B cell (primary cell): ENCODE measurements at regions not wholly inside any gene's neighbourhood (a gene's known extent, or its start where the extent isn't known, plus 50 kb on each side); places are given as distances from the start of the nearest gene placed in this dataset.

Experiments used
- ATAC-seq: fragments of 200-7000 bp; cut with Tn5 transposase; one replicate; pipeline ENCODE4 v1.10.0; 2021; ENCODE audit warnings: low read depth, mild to moderate bottlenecking, moderate number of reproducible peaks, moderate library complexity
- CTCF ChIA-PET: fragments of 350-600 bp; sonication (Branson Sonifier 250); formaldehyde crosslinking; loops from one replicate; lab custom pipeline; 2021; ENCODE audit warnings: antibody characterized with exemption, inconsistent platforms; lab: Charles Lee
- POLR2A ChIA-PET: fragments of 350-600 bp; sonication (Branson Sonifier 250); formaldehyde crosslinking; loops from one replicate; lab custom pipeline; 2021; ENCODE audit warnings: antibody characterized with exemption; lab: Charles Lee
- DNase-seq: peaks from one replicate; pipeline ENCODE4 v3.0.0; 2013
- H2AFZ ChIP-seq: 2 replicates; pipeline ENCODE4 v1.6.1; 2012; ENCODE audit warnings: mild to moderate bottlenecking, low read depth, low read length; ENCODE audit not compliant: insufficient read depth, poor library complexity, severe bottlenecking
- H3K27ac ChIP-seq, 2 donors: 1 replicate in 1 of 2; 2 replicates in 1 of 2; pipeline ENCODE4 v1.5.1; 2012 to 2013; ENCODE audit warnings: low read length in 2 of 2, mild to moderate bottlenecking in 2 of 2, moderate library complexity in 1 of 2
- H3K27me3 ChIP-seq, 4 experiments: fragments of 200-600 bp in 1 of 4; sonication (generic) in 1 of 4; replicated peaks in 1 of 4; 1 replicate in 2 of 4; 2 replicates in 2 of 4; pipeline versions ENCODE4 v1.6.1 to v1.7.0; 2013 to 2016; ENCODE audit warnings: low read length in 3 of 4, mild to moderate bottlenecking in 2 of 4, mixed read lengths in 1 of 4, moderate library complexity in 1 of 4; ENCODE audit not compliant: insufficient read depth in 4 of 4, control insufficient read depth in 3 of 4; ENCODE audit errors: control extremely low read depth in 1 of 4
- H3K36me3 ChIP-seq, 2 experiments: replicated peaks in 1 of 2; 1 replicate in 1 of 2; 2 replicates in 1 of 2; pipeline versions ENCODE4 v1.6.1 to v1.7.1; 2013; ENCODE audit warnings: low read length in 1 of 2; ENCODE audit not compliant: insufficient read depth in 2 of 2, control insufficient read depth in 1 of 2; ENCODE audit errors: control extremely low read depth in 1 of 2, extremely low read depth in 1 of 2
- H3K4me1 ChIP-seq, 2 donors: fragments of 200-600 bp in 1 of 2; sonication (generic) in 1 of 2; 1 replicate in 1 of 2; 2 replicates in 1 of 2; pipeline versions ENCODE4 v1.5.1 to v1.6.1; 2013 to 2017; ENCODE audit warnings: low read length in 2 of 2; ENCODE audit not compliant: control insufficient read depth in 2 of 2, insufficient read depth in 2 of 2
- H3K4me2 ChIP-seq: replicated peaks from 2 replicates; pipeline ENCODE3; 2012; ENCODE audit warnings: mild to moderate bottlenecking, low read depth, low read length; ENCODE audit not compliant: poor library complexity, severe bottlenecking
- H3K4me3 ChIP-seq, 5 experiments: fragments of 200-600 bp in 1 of 5; sonication (generic) in 1 of 5; 1 replicate in 3 of 5; 2 replicates in 2 of 5; pipeline versions ENCODE4 v1.5.1 to v1.7.0; 2011 to 2016; ENCODE audit warnings: low read length in 4 of 5, mild to moderate bottlenecking in 4 of 5, low read depth in 2 of 5, control low read depth in 1 of 5, moderate library complexity in 1 of 5; ENCODE audit not compliant: insufficient read depth in 1 of 5; ENCODE audit errors: control extremely low read depth in 1 of 5, extremely low read depth in 1 of 5
- H3K79me2 ChIP-seq: fragments of 200-600 bp; sonication (generic); one replicate; pipeline ENCODE4 v1.6.0; 2016; ENCODE audit warnings: low read length; ENCODE audit not compliant: control insufficient read depth, insufficient read depth
- H3K9ac ChIP-seq: fragments of 200-600 bp; sonication (generic); 2 replicates; pipeline ENCODE4 v1.6.1; 2017; ENCODE audit warnings: mild to moderate bottlenecking, low read length, moderate library complexity
- H3K9me3 ChIP-seq, 3 donors: one replicate each; pipeline versions ENCODE4 v1.6.1 to v1.7.1; 2013; ENCODE audit warnings: low read length in 2 of 3; ENCODE audit not compliant: control insufficient read depth in 2 of 3, insufficient read depth in 1 of 3; ENCODE audit errors: control extremely low read depth in 1 of 3
- H4K20me1 ChIP-seq: 2 replicates; pipeline ENCODE4 v1.6.0; 2012; ENCODE audit warnings: mild to moderate bottlenecking, low read length; ENCODE audit not compliant: insufficient read depth, control insufficient read depth, poor library complexity, severe bottlenecking
- H3K27ac Mint-ChIP-seq: one replicate; pipeline ENCODE4 v1.8.0; 2021; ENCODE audit warnings: mixed read lengths
- H3K27me3 Mint-ChIP-seq: one replicate; pipeline ENCODE4 v1.8.0; 2021; ENCODE audit warnings: mixed read lengths
- H3K4me1 Mint-ChIP-seq: one replicate; pipeline ENCODE4 v1.8.0; 2021; ENCODE audit warnings: mixed read lengths
- H3K4me3 Mint-ChIP-seq: one replicate; pipeline ENCODE4 v1.8.0; 2021; ENCODE audit warnings: mixed read lengths
- H3K9me3 Mint-ChIP-seq: one replicate; pipeline ENCODE4 v1.8.0; 2022; ENCODE audit warnings: mixed read lengths; ENCODE audit not compliant: insufficient read depth
- CTCF ChIP-seq: fragments of 200-600 bp; IDR thresholded peaks from one replicate; pipeline ENCODE4 v1.8.0; 2022; ENCODE audit warnings: antibody characterized with exemption, mild to moderate bottlenecking
- EZH2 ChIP-seq: IDR thresholded peaks from 2 replicates; pipeline ENCODE4 v1.6.1; 2012; ENCODE audit warnings: borderline replicate concordance, low read depth, mild to moderate bottlenecking, moderate library complexity, low read length; ENCODE audit not compliant: insufficient read depth, poor library complexity, severe bottlenecking
- WGBS: methylation state at CpG from one replicate; pipeline ENCODE4 v1.1.5; 2013; ENCODE audit warnings: missing lambda C conversion rate; ENCODE audit not compliant: insufficient coverage; 5-methylcytosine and 5-hydroxymethylcytosine counted together
- intact Hi-C: fragments of 100-400 bp; cut with micrococcal nuclease; formaldehyde crosslinking; loops from one replicate; pipeline ENCODE4 v1.10.0; 2022

GRCh38 chr14:81849714-81850113, 316.1 kb upstream of the SEL1L start:
- WGBS = 83% methylated on average over 1 of the region's 3 CpGs

GRCh38 chr14:81855007-81855406, 321.4 kb upstream of the SEL1L start:
- Histone ChIP-seq H3K79me2 (no peaks in the 10 kb centered on the region), H3K9ac (no peak overlapping the region), H2AFZ (no peak overlapping the region), H4K20me1 (no peaks in the 10 kb centered on the region), H3K4me2 (no peak overlapping the region), H3K36me3 (no peaks in the 10 kb centered on the region), H3K27ac (no peak overlapping the region), H3K4me1 (no peaks in the 10 kb centered on the region), H3K9me3 (peaks cover 1 to 9% (median 9%) of the 10 kb centered on the region in 3 donors), H3K27me3 (no peaks in the 10 kb centered on the region), H3K4me3 (no peak overlapping the region)
- Mint-ChIP-seq H3K4me1 (no peaks in the 10 kb centered on the region), H3K27ac (no peak overlapping the region), H3K27me3 (no peaks in the 10 kb centered on the region), H3K9me3 (peaks cover 11% of the 10 kb centered on the region), H3K4me3 (no peak overlapping the region)
- no peak for ATAC-seq
- 40% methylated on average over 1 of the region's 2 CpGs for WGBS
- intact Hi-C loops = no loop called here
- TF ChIP-seq EZH2 = no peak
- no peak for TF ChIP-seq CTCF
- POLR2A ChIA-PET = no interaction called here
- DNase-seq = no peak
- CTCF ChIA-PET = no interaction called here

More at GRCh38 chr14:81849714-81850113, 316.1 kb upstream of the SEL1L start:
- H3K27ac ChIP-seq = no peak overlapping the region
- no peaks in the 10 kb centered on the region for H3K9me3 ChIP-seq
- H4K20me1 ChIP-seq = no peaks in the 10 kb centered on the region
- intact Hi-C loops = no loop called here
- ChIA-PET CTCF (no interaction called here), POLR2A (no interaction called here)
- Mint-ChIP-seq H3K27me3 (no peaks in the 10 kb centered on the region), H3K27ac (no peak overlapping the region), H3K4me1 (no peaks in the 10 kb centered on the region), H3K4me3 (no peak overlapping the region), H3K9me3 (peaks cover 7% of the 10 kb centered on the region)
- no peak for DNase-seq
- TF ChIP-seq CTCF = no peak
- TF ChIP-seq EZH2 = no peak
- H3K4me3 ChIP-seq = no peak overlapping the region
- no peak overlapping the region for H3K9ac ChIP-seq
- H3K79me2 ChIP-seq = no peaks in the 10 kb centered on the region
- no peaks in the 10 kb centered on the region for H3K36me3 ChIP-seq
- no peaks in the 10 kb centered on the region for H3K27me3 ChIP-seq
- H3K4me2 ChIP-seq = no peak overlapping the region
- ATAC-seq = no peak
- no peak overlapping the region for H2AFZ ChIP-seq
- no peaks in the 10 kb centered on the region for H3K4me1 ChIP-seq
